ENCODE measurements at regions not wholly inside any gene's neighbourhood (a gene's known extent, or its start where the extent isn't known, plus 50 kb on each side); places are given as distances from the start of the nearest gene placed in this dataset.

GRCh38 chr2:18501729-18502128 is 58.7 kb downstream of the RDH14 start:
- Histone ChIP-seq H3K9me3 (ENCODE audit: control extremely low read depth in 1 of 3, control insufficient read depth in 2 of 3, insufficient read depth in 1 of 3, low read length in 2 of 3) (no peaks in the 10 kb centered on the region), H3K27me3 (replicated peaks in 1 of 4; ENCODE audit: control extremely low read depth in 1 of 4, control insufficient read depth in 3 of 4, insufficient read depth in 4 of 4, low read length in 3 of 4) (peaks cover 0 to 7% (median under 1%) of the 10 kb centered on the region in 4 experiments), H3K9ac (ENCODE audit: low read length) (no peak overlapping the region), H3K4me2 (replicated peaks; ENCODE audit: low read depth, low read length, poor library complexity, severe bottlenecking) (no peak overlapping the region), H2AFZ (ENCODE audit: insufficient read depth, low read depth, low read length, poor library complexity, severe bottlenecking) (no peak overlapping the region), H3K4me1 (ENCODE audit: control insufficient read depth in 2 of 2, insufficient read depth in 2 of 2, low read length in 2 of 2) (no peaks in the 10 kb centered on the region), H3K36me3 (replicated peaks in 1 of 2; ENCODE audit: control extremely low read depth in 1 of 2, control insufficient read depth in 1 of 2, extremely low read depth in 1 of 2, insufficient read depth in 2 of 2, low read length in 1 of 2) (no peaks in the 10 kb centered on the region), H4K20me1 (ENCODE audit: control insufficient read depth, insufficient read depth, low read length, poor library complexity, severe bottlenecking) (no peaks in the 10 kb centered on the region), H3K79me2 (ENCODE audit: control insufficient read depth, insufficient read depth, low read length) (no peaks in the 10 kb centered on the region), H3K27ac (ENCODE audit: low read length in 2 of 2) (no peak overlapping the region), H3K4me3 (ENCODE audit: control extremely low read depth in 1 of 5, extremely low read depth in 1 of 5, insufficient read depth in 1 of 5, low read depth in 2 of 5, low read length in 4 of 5) (no peak overlapping the region)
- no peak for DNase-seq
- Mint-ChIP-seq H3K27me3 (peaks cover 12% of the 10 kb centered on the region), H3K4me3 (no peak overlapping the region), H3K4me1 (peaks cover under 1% of the 10 kb centered on the region), H3K9me3 (ENCODE audit: insufficient read depth) (no peaks in the 10 kb centered on the region), H3K27ac (no peak overlapping the region)
- CTCF ChIA-PET: no interaction called here
- no peak for ATAC-seq (ENCODE audit: low read depth)
- TF ChIP-seq EZH2 (IDR thresholded peaks at IDR 0.05; ENCODE audit: borderline replicate concordance, insufficient read depth, low read depth, low read length, poor library complexity, severe bottlenecking): no peak
- TF ChIP-seq CTCF (IDR thresholded peaks at IDR 0.05): no peak
- intact Hi-C loops (cut with micrococcal nuclease): no loop called here
- POLR2A ChIA-PET: no interaction called here
- no CpG with 5 or more reads among the region's 1 CpG for WGBS (ENCODE audit: insufficient coverage)

DNA sequence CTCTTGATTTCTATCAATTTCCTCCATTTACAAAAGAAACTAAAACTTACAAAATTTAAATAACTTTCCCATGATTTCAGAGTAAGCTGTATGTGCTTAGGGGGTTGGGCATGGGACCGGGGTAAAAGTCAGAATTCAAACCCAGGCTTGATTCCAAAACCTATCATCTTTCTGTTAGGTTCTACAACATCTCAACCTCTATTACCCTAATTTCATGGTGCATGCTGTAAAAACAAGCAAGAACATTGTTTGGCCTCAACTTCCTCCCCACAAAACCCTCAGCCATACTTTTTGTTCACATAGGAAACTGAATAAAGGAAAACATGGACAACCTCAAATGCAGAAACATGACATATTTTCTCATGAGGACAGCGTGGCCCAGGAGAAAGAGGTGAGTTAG is 59.3 kb downstream of the RDH14 start:
- 80% methylated on average over 1 of the region's 2 CpGs for WGBS (ENCODE audit: insufficient coverage)
- Histone ChIP-seq H3K27ac (ENCODE audit: low read length in 2 of 2) (no peak overlapping the region), H4K20me1 (ENCODE audit: control insufficient read depth, insufficient read depth, low read length, poor library complexity, severe bottlenecking) (no peaks in the 10 kb centered on the region), H3K9ac (ENCODE audit: low read length) (no peak overlapping the region), H3K79me2 (ENCODE audit: control insufficient read depth, insufficient read depth, low read length) (no peaks in the 10 kb centered on the region), H2AFZ (ENCODE audit: insufficient read depth, low read depth, low read length, poor library complexity, severe bottlenecking) (no peak overlapping the region), H3K27me3 (replicated peaks in 1 of 4; ENCODE audit: control extremely low read depth in 1 of 4, control insufficient read depth in 3 of 4, insufficient read depth in 4 of 4, low read length in 3 of 4) (peaks cover 0 to 8% (median 2%) of the 10 kb centered on the region in 4 experiments), H3K36me3 (replicated peaks in 1 of 2; ENCODE audit: control extremely low read depth in 1 of 2, control insufficient read depth in 1 of 2, extremely low read depth in 1 of 2, insufficient read depth in 2 of 2, low read length in 1 of 2) (no peaks in the 10 kb centered on the region), H3K4me1 (ENCODE audit: control insufficient read depth in 2 of 2, insufficient read depth in 2 of 2, low read length in 2 of 2) (no peaks in the 10 kb centered on the region), H3K4me2 (replicated peaks; ENCODE audit: low read depth, low read length, poor library complexity, severe bottlenecking) (no peak overlapping the region), H3K4me3 (ENCODE audit: control extremely low read depth in 1 of 5, extremely low read depth in 1 of 5, insufficient read depth in 1 of 5, low read depth in 2 of 5, low read length in 4 of 5) (no peak overlapping the region), H3K9me3 (ENCODE audit: control extremely low read depth in 1 of 3, control insufficient read depth in 2 of 3, insufficient read depth in 1 of 3, low read length in 2 of 3) (no peaks in the 10 kb centered on the region)
- Mint-ChIP-seq H3K27ac (no peak overlapping the region), H3K27me3 (peaks cover 17% of the 10 kb centered on the region), H3K4me1 (no peaks in the 10 kb centered on the region), H3K9me3 (ENCODE audit: insufficient read depth) (no peaks in the 10 kb centered on the region), H3K4me3 (no peak overlapping the region)
- ATAC-seq (ENCODE audit: low read depth) (no peak), DNase-seq (no peak)
- ChIA-PET CTCF (no interaction called here), POLR2A (no interaction called here)
- TF ChIP-seq CTCF (IDR thresholded peaks at IDR 0.05) (no peak), EZH2 (IDR thresholded peaks at IDR 0.05; ENCODE audit: borderline replicate concordance, insufficient read depth, low read depth, low read length, poor library complexity, severe bottlenecking) (no peak)
- intact Hi-C loops (cut with micrococcal nuclease): no loop called here

Measured in B cell (primary cell).